ENCODE measurements at regions not wholly inside any gene's neighbourhood (a gene's known extent, or its start where the extent isn't known, plus 50 kb on each side); places are given as distances from the start of the nearest gene placed in this dataset.

GRCh38 chr3:177576746-177577145 lies 379.5 kb upstream of the TBL1XR1 start:
- TF ChIP-seq CTCF (conservative IDR thresholded peaks at IDR 0.05) (no peak), ZFX (IDR thresholded peaks at IDR 0.05) (no peak)

Measured in C4-2B (cell line).